ENCODE measurements at regions not wholly inside any gene's neighbourhood (a gene's known extent, or its start where the extent isn't known, plus 50 kb on each side); places are given as distances from the start of the nearest gene placed in this dataset.

DNA sequence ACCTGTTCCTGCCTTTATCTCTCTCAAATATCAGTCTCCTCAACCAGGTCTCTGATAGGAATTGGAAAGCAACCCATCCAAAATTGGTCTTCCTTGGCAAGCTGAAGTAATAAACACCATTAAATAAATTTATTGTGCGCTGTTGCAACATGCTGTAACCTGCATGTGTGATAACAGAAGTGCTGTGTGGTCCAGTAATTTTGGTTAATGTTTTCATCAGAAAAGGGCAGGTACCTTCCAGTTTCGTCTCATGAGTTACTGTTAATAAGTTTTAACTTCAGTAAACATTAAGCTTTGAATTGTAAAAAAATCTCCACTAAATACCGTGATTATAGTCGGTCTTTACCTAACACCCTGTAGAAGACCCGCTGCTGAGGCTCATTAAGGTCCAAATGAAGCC, 624.7 kb downstream of the TNS3 start:
- Histone ChIP-seq H3K27ac (ENCODE audit: low read depth in 1 of 2, low read length in 2 of 2) (no peak overlapping the region), H3K36me3 (ENCODE audit: control insufficient read depth in 4 of 4, insufficient read depth in 3 of 4, low read depth in 1 of 4, low read length in 3 of 4) (no peaks in the 10 kb centered on the region), H3K9ac (ENCODE audit: low read depth in 1 of 2, low read length in 2 of 2) (no peak overlapping the region), H3K4me3 (ENCODE audit: low read depth in 1 of 3, low read length in 3 of 3) (no peak overlapping the region), H3K4me1 (ENCODE audit: control insufficient read depth in 4 of 4, insufficient read depth in 4 of 4, low read length in 3 of 4) (no peaks in the 10 kb centered on the region), H3K9me3 (ENCODE audit: control insufficient read depth in 4 of 4, low read length in 3 of 4) (peaks cover 0 to 3% (median 0%) of the 10 kb centered on the region in 4 donors), H3K27me3 (ENCODE audit: control insufficient read depth in 4 of 4, insufficient read depth in 4 of 4, low read length in 3 of 4) (no peaks in the 10 kb centered on the region)
- 79% methylated on average over 5 of the region's 5 CpGs for WGBS
- TF ChIP-seq TAF1 (conservative IDR thresholded peaks at IDR 0.05) (no peak), YY1 (IDR thresholded peaks at IDR 0.05) (no peak), FOXA1 (IDR thresholded peaks at IDR 0.05) (no peak), RAD21 (IDR thresholded peaks at IDR 0.05) (no peak), RXRA (IDR thresholded peaks at IDR 0.05) (no peak), SP1 (IDR thresholded peaks at IDR 0.05) (no peak), FOXA2 (IDR thresholded peaks at IDR 0.05) (no peak), JUND (IDR thresholded peaks at IDR 0.05) (no peak), HNF4G (IDR thresholded peaks at IDR 0.05) (no peak), HNF4A (conservative IDR thresholded peaks at IDR 0.05) (no peak), NR2F2 (IDR thresholded peaks at IDR 0.05) (no peak), EGR1 (IDR thresholded peaks at IDR 0.05; ENCODE audit: low read depth in 2 of 2) (no peak), GABPA (IDR thresholded peaks at IDR 0.05 in 1 of 2, conservative IDR thresholded peaks at IDR 0.05 in 1 of 2) (no peak)
- TF ChIP-seq, protein P1, sequence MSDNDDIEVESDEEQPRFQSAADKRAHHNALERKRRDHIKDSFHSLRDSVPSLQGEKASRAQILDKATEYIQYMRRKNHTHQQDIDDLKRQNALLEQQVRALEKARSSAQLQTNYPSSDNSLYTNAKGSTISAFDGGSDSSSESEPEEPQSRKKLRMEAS (IDR thresholded peaks at IDR 0.05) = no peak
- TF ChIP-seq, protein P2, sequence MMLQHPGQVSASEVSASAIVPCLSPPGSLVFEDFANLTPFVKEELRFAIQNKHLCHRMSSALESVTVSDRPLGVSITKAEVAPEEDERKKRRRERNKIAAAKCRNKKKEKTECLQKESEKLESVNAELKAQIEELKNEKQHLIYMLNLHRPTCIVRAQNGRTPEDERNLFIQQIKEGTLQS (IDR thresholded peaks at IDR 0.05) = no peak
- TF ChIP-seq, protein P3, sequence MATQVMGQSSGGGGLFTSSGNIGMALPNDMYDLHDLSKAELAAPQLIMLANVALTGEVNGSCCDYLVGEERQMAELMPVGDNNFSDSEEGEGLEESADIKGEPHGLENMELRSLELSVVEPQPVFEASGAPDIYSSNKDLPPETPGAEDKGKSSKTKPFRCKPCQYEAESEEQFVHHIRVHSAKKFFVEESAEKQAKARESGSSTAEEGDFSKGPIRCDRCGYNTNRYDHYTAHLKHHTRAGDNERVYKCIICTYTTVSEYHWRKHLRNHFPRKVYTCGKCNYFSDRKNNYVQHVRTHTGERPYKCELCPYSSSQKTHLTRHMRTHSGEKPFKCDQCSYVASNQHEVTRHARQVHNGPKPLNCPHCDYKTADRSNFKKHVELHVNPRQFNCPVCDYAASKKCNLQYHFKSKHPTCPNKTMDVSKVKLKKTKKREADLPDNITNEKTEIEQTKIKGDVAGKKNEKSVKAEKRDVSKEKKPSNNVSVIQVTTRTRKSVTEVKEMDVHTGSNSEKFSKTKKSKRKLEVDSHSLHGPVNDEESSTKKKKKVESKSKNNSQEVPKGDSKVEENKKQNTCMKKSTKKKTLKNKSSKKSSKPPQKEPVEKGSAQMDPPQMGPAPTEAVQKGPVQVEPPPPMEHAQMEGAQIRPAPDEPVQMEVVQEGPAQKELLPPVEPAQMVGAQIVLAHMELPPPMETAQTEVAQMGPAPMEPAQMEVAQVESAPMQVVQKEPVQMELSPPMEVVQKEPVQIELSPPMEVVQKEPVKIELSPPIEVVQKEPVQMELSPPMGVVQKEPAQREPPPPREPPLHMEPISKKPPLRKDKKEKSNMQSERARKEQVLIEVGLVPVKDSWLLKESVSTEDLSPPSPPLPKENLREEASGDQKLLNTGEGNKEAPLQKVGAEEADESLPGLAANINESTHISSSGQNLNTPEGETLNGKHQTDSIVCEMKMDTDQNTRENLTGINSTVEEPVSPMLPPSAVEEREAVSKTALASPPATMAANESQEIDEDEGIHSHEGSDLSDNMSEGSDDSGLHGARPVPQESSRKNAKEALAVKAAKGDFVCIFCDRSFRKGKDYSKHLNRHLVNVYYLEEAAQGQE (IDR thresholded peaks at IDR 0.05) = no peak
- TF ChIP-seq, protein P4, sequence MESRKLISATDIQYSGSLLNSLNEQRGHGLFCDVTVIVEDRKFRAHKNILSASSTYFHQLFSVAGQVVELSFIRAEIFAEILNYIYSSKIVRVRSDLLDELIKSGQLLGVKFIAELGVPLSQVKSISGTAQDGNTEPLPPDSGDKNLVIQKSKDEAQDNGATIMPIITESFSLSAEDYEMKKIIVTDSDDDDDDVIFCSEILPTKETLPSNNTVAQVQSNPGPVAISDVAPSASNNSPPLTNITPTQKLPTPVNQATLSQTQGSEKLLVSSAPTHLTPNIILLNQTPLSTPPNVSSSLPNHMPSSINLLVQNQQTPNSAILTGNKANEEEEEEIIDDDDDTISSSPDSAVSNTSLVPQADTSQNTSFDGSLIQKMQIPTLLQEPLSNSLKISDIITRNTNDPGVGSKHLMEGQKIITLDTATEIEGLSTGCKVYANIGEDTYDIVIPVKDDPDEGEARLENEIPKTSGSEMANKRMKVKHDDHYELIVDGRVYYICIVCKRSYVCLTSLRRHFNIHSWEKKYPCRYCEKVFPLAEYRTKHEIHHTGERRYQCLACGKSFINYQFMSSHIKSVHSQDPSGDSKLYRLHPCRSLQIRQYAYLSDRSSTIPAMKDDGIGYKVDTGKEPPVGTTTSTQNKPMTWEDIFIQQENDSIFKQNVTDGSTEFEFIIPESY (IDR thresholded peaks at IDR 0.05) = no peak
- TF ChIP-seq, protein P5, sequence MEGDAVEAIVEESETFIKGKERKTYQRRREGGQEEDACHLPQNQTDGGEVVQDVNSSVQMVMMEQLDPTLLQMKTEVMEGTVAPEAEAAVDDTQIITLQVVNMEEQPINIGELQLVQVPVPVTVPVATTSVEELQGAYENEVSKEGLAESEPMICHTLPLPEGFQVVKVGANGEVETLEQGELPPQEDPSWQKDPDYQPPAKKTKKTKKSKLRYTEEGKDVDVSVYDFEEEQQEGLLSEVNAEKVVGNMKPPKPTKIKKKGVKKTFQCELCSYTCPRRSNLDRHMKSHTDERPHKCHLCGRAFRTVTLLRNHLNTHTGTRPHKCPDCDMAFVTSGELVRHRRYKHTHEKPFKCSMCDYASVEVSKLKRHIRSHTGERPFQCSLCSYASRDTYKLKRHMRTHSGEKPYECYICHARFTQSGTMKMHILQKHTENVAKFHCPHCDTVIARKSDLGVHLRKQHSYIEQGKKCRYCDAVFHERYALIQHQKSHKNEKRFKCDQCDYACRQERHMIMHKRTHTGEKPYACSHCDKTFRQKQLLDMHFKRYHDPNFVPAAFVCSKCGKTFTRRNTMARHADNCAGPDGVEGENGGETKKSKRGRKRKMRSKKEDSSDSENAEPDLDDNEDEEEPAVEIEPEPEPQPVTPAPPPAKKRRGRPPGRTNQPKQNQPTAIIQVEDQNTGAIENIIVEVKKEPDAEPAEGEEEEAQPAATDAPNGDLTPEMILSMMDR (IDR thresholded peaks at IDR 0.05; ENCODE audit: low read depth, low read length, missing input control) = no peak
- DNase-seq (ENCODE audit: low spot score) = no peak

Measured in liver (tissue), 8 donors.